Anterior cingulate cortex (tissue), 58 donors: ENCODE measurements at regions not wholly inside any gene's neighbourhood (a gene's known extent, or its start where the extent isn't known, plus 50 kb on each side); places are given as distances from the start of the nearest gene placed in this dataset.

Experiments used
- DNase-seq, 58 donors: peaks; one replicate each; lab custom pipeline; 2025; lab: John Stamatoyannopoulos, UW

DNA sequence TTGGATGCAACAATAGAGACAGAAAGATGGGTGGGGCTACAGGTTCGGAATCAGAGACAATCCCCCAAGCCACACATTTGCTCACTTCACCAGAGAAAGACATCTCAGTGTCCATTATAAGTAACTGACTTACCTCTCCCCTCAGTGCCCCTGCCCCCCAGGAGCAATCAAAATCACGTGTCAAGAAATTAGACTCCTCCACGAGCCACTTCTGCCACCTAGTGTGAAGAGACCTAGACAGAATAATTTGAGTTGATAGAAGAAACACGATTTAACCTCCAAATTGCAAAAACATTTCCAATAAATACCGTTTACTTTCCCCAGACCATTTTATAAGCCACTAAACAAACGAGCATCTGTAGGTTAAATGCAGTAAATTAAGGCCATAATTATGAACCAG, 123.2 kb downstream of the SLC30A10 start:
- DNase-seq = no peak

- no peak for DNase-seq
These were observed 127.1 kb downstream of the SLC30A10 start for GRCh38 chr1:219801156-219801820.

DNA sequence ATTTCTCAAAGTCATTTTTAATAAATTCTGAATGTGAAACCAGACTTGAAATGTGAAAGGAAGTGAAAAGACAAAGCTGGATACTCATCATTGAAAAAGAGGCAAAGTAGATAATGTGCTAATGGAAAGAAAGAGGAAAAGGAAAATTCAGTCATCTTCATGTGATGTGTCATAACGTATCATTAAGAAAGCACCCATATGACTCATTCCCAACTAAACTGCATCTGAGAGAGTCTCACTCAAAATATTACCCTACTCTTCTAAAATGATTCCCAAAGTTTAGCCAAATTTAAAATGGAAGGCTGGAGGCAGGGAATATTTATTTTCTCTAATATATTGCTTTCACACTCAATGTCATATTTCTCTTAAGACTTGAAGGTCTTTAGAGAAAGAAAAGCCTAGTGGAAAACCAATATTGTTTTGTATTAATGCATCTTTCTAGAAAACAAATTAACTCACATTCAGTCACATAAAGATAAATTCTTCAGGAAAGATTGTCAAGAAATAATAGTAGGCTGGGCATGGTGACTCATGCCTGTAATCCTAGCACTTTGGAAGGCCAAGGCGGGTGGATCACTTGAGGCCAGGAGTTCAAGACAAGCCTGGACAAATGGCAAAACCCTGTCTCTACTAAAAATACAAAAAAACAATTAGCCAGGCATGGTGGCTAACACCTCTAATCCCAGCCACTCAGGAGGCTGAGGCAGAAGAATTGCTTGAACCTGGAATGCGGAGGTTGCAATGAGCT, 129.9 kb downstream of the SLC30A10 start:
- no peak for DNase-seq

- no peak for DNase-seq
These were observed 130.7 kb downstream of the SLC30A10 start for GRCh38 chr1:219797683-219798082.

GRCh38 chr1:219797009-219797408, 131.3 kb downstream of the SLC30A10 start:
- DNase-seq = no peak

- no peak for DNase-seq
These were observed 132.9 kb downstream of the SLC30A10 start for GRCh38 chr1:219795363-219795917.

- DNase-seq = no peak
These were observed 134.1 kb downstream of the SLC30A10 start for GRCh38 chr1:219794085-219794743.

- no peak for DNase-seq
These were observed 135.9 kb downstream of the SLC30A10 start for GRCh38 chr1:219792337-219793021.

- no peak for DNase-seq
These were observed 136.6 kb downstream of the SLC30A10 start for GRCh38 chr1:219791766-219792165.

GRCh38 chr1:219790834-219791615, 137.3 kb downstream of the SLC30A10 start:
- DNase-seq = no peak

- DNase-seq = no peak
These were observed 139.7 kb downstream of the SLC30A10 start for GRCh38 chr1:219788700-219789099.

GRCh38 chr1:219788091-219788490, 140.3 kb downstream of the SLC30A10 start:
- DNase-seq = no peak

GRCh38 chr1:219784660-219785381, 143.5 kb downstream of the SLC30A10 start:
- no peak for DNase-seq

- DNase-seq = peak in 7 of 58 donors; percentile 2 to 12 (median 5)
These were observed 144.6 kb downstream of the SLC30A10 start for GRCh38 chr1:219783605-219784235.

GRCh38 chr1:219782929-219783328, 145.4 kb downstream of the SLC30A10 start:
- no peak for DNase-seq

GRCh38 chr1:219782311-219782710, 146.0 kb downstream of the SLC30A10 start:
- no peak for DNase-seq

- DNase-seq = no peak
These were observed 146.9 kb downstream of the SLC30A10 start for GRCh38 chr1:219781491-219781890.

DNA sequence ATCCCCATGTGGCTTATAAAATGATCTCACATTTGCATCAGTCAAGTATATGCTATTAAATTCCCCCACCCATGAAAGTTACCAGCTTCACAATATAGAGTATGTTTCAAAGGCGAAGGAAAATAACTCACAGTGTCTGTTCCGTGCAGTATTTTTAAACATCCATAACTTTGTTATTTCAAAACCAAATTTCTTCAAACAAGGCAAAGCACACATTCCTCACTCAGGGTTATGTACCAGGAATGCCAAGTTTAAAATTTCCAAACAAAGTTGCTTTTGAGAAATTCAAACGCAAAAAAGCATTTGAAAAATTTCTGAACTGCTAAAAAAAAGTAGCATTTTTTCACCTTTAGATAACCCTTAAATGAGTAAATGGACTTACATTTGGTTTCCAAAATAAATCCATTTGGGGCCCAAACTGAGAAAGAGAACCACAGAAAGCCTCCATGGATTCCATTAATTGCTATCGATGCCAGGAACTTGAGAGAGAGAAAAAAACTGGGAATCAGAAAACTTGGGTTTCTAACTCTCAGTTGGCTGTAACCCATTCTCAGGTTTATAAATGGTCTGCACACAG, 149.5 kb downstream of the SLC30A10 start:
- no peak for DNase-seq
